ENCODE measurements at regions not wholly inside any gene's neighbourhood (a gene's known extent, or its start where the extent isn't known, plus 50 kb on each side); places are given as distances from the start of the nearest gene placed in this dataset.

- TF ChIP-seq CTCF (IDR thresholded peaks at IDR 0.05; ENCODE audit: borderline replicate concordance, extremely low read depth, low read length, poor library complexity, severe bottlenecking) (no peak), EZH2 (IDR thresholded peaks at IDR 0.05; ENCODE audit: borderline replicate concordance, low read depth, low read length, severe bottlenecking) (no peak)
Measured at GRCh38 chr11:103530257-103530656, 421.0 kb downstream of the DYNC2H1 start.

All from DND-41 (cell line).